NOMO-1 (cell line): ENCODE measurements at regions not wholly inside any gene's neighbourhood (a gene's known extent, or its start where the extent isn't known, plus 50 kb on each side); places are given as distances from the start of the nearest gene placed in this dataset.
"Not testable (repeated sequence)": the region's sequence is repeated elsewhere in the genome, so short reads cannot be mapped to it uniquely, and the experiment has no call there.

Source experiments
- DNase-seq, 2 experiments: peaks; one replicate each; lab custom pipeline; 2025; ENCODE audit not compliant: unreplicated experiment in 2 of 2; lab: John Stamatoyannopoulos, UW

GRCh38 chr16:35102780-35103403, 1643.5 kb downstream of the TP53TG3F start:
- DNase-seq: peak in 1 of 2 experiments; percentile 0

- DNase-seq: not testable (repeated sequence)
These were observed 1652.4 kb downstream of the TP53TG3F start for GRCh38 chr16:35111772-35112171.

DNA sequence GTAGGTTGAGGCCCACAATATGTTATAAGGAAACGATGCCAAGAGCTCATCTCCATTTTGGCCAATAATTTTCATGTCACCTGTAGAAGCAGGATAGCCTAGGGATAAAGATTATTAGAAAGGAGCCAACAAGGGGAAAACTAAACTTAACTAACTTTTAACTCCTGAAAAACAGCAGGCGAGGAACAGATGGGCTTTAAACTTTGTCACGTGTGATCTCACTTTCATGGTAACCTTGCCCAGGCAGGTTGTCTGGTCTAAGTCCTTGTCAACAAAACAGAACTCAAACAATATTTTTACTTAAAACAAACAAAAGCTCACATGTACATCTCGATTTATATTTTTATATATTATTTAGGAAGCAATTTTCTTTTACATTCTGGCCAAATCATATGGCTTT, 1672.0 kb downstream of the TP53TG3F start:
- no peak for DNase-seq

- no peak for DNase-seq
These were observed 1675.1 kb downstream of the TP53TG3F start for GRCh38 chr16:35134471-35134870.

DNA sequence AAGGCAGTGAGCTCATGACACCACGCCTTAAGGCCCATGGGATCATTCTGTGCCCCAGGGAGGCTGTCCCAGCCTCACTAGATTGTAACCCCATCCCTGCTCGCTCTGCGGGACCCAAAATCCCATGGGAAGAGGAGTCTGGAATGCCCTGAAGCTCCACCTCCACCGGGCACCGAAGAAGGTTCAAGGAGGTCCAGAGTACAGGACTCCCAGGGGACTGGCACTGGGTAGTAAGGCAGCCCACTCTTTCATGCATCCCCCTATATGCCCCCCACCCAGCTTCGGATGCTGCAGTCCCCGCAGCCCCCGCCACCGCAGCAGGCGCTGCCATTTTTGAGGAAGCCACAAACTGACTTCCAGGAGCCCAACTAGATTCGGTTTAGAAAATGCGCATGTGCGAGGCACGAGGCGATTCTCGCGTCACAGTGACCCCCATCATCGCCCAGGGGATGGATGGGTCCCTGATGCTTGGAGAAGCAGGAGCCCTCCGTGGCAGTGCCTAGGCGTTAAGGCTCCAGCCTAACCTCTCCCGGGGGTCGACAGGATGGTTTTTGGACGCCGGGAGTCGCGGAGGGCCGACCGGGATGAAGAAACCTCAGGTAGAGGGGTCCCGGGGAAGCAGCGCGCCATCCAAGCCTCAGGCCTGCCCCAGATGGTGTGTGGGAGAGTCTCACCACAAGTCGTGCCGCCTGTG, 1681.0 kb downstream of the TP53TG3F start:
- no peak for DNase-seq

DNA sequence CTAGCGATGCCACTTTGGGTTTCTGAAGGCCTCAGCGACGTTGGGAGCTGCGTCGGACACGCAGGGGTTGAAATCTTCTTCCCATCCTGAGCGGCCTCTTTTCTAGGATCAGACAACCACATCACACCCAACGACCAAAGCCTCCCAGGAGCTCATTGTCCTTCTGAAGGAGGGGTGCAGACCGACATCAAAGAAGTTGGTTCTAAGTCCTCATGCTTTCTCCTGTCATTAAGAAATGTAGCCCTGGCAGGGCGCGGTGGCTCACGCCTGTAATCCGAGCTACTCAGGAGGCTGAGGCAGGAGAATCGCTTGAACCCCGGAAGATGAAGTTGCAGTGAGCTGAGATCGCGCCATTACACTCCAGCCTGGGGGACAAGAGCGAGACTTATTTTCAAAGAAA, 1681.9 kb downstream of the TP53TG3F start:
- DNase-seq: no peak

- DNase-seq: no peak
These were observed 1682.9 kb downstream of the TP53TG3F start for GRCh38 chr16:35142147-35142808.

GRCh38 chr16:35142809-35143192, 1683.4 kb downstream of the TP53TG3F start:
- no peak for DNase-seq

DNA sequence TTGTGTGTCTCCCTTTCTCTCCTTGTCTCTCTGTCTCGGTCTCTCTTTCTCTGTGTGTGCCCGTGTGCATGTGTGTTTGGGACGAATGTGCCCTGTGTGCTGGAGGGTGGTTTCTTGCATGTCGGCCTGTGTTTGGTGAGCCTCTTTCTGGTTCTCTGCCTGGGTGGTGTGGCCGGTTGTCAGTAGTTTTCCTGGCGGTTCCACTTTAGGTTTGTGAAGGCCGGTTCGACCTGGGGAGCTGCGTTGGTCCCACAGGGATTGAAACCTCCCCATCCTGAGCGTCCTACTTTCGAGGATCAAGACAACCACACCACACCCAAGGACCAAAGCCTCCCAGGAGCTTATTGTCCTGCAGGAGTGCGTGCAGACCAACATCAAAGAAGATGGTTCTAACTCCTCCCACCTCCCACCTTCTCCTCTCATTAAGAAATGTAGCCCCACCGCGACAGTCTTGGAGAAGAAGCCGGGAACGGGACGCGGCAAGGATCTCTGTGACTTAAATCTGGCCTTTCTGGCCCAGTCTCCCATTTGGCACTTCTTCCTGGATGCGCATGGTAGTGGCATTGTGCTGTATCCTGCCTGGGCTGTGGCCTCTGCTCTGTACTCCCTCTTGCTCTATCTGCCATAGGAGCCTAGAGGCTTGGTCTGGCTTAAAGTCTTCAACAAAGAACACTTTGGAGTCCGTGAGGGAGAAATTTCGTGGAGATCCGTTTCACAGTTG, 1685.0 kb downstream of the TP53TG3F start:
- DNase-seq: no peak

DNA sequence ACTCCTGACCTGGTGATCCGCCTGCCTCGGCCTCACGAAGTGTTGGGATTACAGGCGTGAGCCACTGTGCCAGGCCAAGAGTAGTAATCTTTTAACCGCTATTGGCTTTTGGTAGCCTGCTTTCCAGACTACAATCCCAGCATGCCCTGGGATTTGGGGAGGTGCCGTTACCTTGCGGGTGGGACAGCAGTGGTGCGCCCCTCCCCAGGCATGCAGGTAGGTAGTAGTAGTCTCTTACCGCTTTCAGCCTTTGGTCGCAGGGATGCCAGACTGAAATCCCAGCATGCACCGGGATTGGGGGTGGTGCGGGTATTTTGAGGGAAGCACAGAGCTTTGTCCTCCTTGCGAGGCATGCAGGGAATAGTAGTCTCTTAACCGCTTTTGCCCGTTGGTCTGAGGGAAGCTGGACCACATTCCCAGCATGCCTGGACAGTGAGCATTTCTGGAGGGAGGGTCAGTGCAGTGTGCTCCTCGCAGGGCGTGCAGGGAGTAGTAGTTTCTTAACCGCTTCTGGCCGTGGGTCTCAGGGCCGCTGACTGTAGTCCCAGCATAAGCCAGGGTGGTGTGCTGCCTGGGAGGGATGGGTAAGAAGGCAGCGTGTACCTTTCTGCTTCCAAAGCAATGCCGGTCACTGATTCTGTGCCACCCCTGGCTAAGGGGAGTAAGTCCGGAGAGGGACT, 1686.8 kb downstream of the TP53TG3F start:
- no peak for DNase-seq

DNA sequence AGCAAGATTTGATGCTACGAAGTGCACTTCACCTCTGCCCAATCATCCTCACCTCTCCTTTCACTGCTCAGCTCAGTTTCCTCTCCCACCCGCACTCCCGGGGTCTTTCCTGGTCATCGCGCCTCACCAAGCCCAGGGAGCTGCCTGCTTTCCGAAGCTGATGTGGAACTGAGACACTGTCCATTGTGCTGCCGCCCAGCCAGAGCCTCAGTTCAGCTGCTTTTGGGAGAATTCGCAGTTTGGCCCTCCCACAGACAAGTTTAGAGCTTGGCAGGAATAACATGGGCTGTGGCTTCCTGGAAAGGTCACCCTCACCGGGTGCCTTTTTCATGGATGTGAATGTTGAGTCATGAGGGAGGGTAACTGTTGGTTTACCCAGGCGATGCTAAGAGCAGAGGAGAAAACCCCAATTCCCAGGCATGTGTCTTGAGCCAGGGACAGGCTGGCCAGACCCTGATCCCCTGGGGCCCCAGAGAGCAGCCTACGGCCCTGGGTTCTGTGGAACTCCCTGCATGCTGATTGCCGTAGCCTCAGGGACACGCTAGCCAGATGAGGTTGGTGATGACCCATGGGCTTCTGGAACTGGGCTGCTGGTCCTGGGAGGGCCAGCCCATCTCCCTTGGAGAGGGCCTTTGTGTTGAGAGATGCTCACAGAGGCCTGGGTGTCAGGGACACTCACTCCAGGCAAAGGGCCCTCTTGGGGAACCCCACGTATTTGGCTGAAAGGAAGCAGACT, 1687.5 kb downstream of the TP53TG3F start:
- no peak for DNase-seq

GRCh38 chr16:35147556-35148504, 1688.4 kb downstream of the TP53TG3F start:
- no peak for DNase-seq

DNA sequence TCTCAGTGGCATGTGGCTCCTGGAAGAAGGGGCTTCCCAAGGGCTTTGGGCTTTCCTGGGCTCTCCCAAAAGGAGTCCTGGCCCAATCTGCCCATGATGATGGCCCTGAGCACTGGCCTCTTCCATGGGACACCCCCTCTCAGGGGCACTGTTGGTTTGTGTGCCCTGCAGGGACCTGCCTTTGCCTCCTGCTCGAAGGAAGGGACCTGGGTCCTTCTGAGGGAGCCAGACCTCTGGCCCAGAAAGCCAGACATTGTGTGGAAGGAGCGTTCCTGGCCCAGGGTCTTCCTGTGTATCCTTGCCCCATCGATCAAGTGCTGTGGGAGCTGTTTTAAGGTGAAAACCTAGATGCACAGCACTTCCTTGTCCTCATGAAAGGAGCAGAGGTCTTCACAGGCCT, 1689.3 kb downstream of the TP53TG3F start:
- no peak for DNase-seq

DNA sequence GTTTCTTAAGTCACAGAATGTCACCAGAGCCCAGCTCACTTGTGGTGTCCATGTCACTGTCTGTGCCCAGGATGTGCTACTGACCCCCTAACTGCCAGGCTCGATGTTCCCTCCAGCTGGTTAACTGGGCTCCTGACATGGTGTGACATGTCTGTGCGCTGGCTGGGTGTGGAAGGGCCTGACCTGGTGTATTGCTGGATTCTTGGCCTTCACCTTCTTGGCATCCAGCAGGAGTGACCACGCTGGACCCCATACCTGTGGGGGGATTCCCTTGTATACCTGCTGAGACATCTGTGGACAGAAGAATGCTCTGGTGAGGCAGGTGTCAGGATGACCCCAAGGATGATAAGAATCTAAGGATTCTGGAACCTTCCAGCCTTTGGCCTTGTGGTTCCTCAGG, 1690.1 kb downstream of the TP53TG3F start:
- DNase-seq: no peak

DNA sequence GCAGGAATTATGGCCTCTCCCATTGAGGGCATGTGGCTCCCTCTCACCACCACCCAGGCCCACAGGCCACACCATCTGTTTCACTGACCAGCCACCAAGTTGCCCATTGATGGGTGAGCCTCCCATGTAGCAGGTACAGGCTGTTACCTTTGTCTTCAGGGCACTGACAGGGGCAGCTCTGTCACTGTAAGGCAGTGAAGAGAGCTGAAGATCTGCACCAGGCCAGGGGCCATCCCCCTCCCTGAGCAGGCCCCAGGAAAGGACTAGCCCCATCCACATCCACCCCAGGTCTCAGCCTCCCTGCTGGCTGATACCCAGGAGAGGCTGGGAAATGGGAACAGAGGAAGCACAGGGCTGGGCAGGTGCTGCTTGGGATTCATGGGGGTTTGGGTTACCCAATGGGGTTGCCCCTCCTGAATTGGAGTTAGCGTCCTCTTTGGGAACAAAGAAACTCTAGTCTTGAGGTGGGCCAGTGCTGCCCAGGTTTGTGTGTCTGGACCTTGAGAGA, 1691.4 kb downstream of the TP53TG3F start:
- DNase-seq: no peak

- DNase-seq: no peak
These were observed 1692.7 kb downstream of the TP53TG3F start for GRCh38 chr16:35152067-35152627.

GRCh38 chr16:35154627-35155026, 1695.2 kb downstream of the TP53TG3F start:
- no peak for DNase-seq

- not testable (repeated sequence) for DNase-seq
These were observed 1698.1 kb downstream of the TP53TG3F start for GRCh38 chr16:35157549-35157948.

- not testable (repeated sequence) for DNase-seq
These were observed 1709.9 kb downstream of the TP53TG3F start for GRCh38 chr16:35169324-35169723.
